Uterus (tissue), 3 donors: ENCODE measurements at regions not wholly inside any gene's neighbourhood (a gene's known extent, or its start where the extent isn't known, plus 50 kb on each side); places are given as distances from the start of the nearest gene placed in this dataset.

Experiments used
- DNase-seq, 2 donors: peaks; one replicate each; pipeline ENCODE4 v3.0.0-alpha.2; 2019 to 2020
- H3K27ac ChIP-seq, 2 donors: fragments of 200-600 bp; sonication (generic); 1 replicate in 1 of 2; 2 replicates in 1 of 2; pipeline ENCODE4 v1.5.1; 2016 to 2018
- H3K27me3 ChIP-seq, 2 donors: fragments of 200-600 bp; sonication (generic); one replicate each; pipeline ENCODE4 v1.5.1; 2018 to 2019; ENCODE audit warnings: control low read depth in 1 of 2
- H3K36me3 ChIP-seq, 2 donors: fragments of 200-600 bp; sonication (generic); one replicate each; pipeline ENCODE4 v1.5.1; 2019; ENCODE audit warnings: control low read depth in 1 of 2
- H3K4me1 ChIP-seq, 2 donors: fragments of 200-600 bp; sonication (generic); one replicate each; pipeline ENCODE4 v1.5.1; 2018 to 2019; ENCODE audit warnings: control low read depth in 1 of 2
- H3K4me3 ChIP-seq, 2 donors: fragments of 200-600 bp; sonication (generic); 1 replicate in 1 of 2; 2 replicates in 1 of 2; pipeline ENCODE4 v1.5.1; 2018 to 2019; ENCODE audit warnings: mild to moderate bottlenecking in 1 of 2
- H3K9me3 ChIP-seq, 2 donors: fragments of 200-600 bp; sonication (generic); one replicate each; pipeline ENCODE4 v1.5.1; 2019; ENCODE audit warnings: control low read depth in 1 of 2
- CTCF ChIP-seq, 4 experiments: fragments of 200-600 bp in 2 of 4; fragments of 450-650 bp in 2 of 4; sonication (generic) in 2 of 4; IDR thresholded peaks; one replicate each; pipeline ENCODE4 v1.5.1; 2016 to 2019; ENCODE audit warnings: antibody characterized with exemption in 4 of 4, mild to moderate bottlenecking in 2 of 4, moderate library complexity in 1 of 4
- POLR2A ChIP-seq, 2 donors: fragments of 450-650 bp; IDR thresholded peaks; one replicate each; pipeline ENCODE4 v1.6.1; 2016; ENCODE audit warnings: antibody characterized with exemption in 2 of 2, mild to moderate bottlenecking in 1 of 2, moderate library complexity in 1 of 2
- intact Hi-C: fragments of 100-400 bp; cut with DNase I; formaldehyde crosslinking; loops from one replicate; pipeline ENCODE4 v1.15.1; 2023; ENCODE audit warnings: low total_unique reads
- donor health status: DM: yes; HTN: yes; CAD: no.

GRCh38 chr2:236851187-236851586 is 234.5 kb upstream of the COPS8 start:
- Histone ChIP-seq H3K4me1 (no peaks in the 10 kb centered on the region), H3K36me3 (no peaks in the 10 kb centered on the region), H3K27me3 (no peaks in the 10 kb centered on the region), H3K27ac (no peak overlapping the region), H3K9me3 (no peaks in the 10 kb centered on the region), H3K4me3 (no peak overlapping the region)
- intact Hi-C loops: no loop called here
- no peak for DNase-seq
- no peak for TF ChIP-seq POLR2A (IDR thresholded peaks at IDR 0.05)
- no peak for TF ChIP-seq CTCF (IDR thresholded peaks at IDR 0.05)

- H3K4me1 ChIP-seq: no peaks in the 10 kb centered on the region
- H3K27me3 ChIP-seq: no peaks in the 10 kb centered on the region
- no peaks in the 10 kb centered on the region for H3K36me3 ChIP-seq
- DNase-seq: peak; percentile 20 to 24
- H3K27ac ChIP-seq: peak overlapping the region in 1 of 2 donors; percentile 17
- intact Hi-C loops: no loop called here
- H3K4me3 ChIP-seq: no peak overlapping the region
- no peak for TF ChIP-seq POLR2A (IDR thresholded peaks at IDR 0.05)
- no peak for TF ChIP-seq CTCF (IDR thresholded peaks at IDR 0.05)
- no peaks in the 10 kb centered on the region for H3K9me3 ChIP-seq
Measured at GRCh38 chr2:236852100-236852976, 233.4 kb upstream of the COPS8 start.

GRCh38 chr2:236852977-236853374 is 232.7 kb upstream of the COPS8 start:
- intact Hi-C loops: no loop called here

GRCh38 chr2:236853585-236854051 is 232.1 kb upstream of the COPS8 start:
- no peak for DNase-seq
- no peak overlapping the region for H3K4me3 ChIP-seq
- H3K9me3 ChIP-seq: no peaks in the 10 kb centered on the region
- H3K27me3 ChIP-seq: no peaks in the 10 kb centered on the region
- no peak overlapping the region for H3K27ac ChIP-seq
- intact Hi-C loops: no loop called here
- H3K4me1 ChIP-seq: no peaks in the 10 kb centered on the region
- H3K36me3 ChIP-seq: no peaks in the 10 kb centered on the region
- TF ChIP-seq POLR2A (IDR thresholded peaks at IDR 0.05): no peak
- TF ChIP-seq CTCF (IDR thresholded peaks at IDR 0.05): no peak

More at GRCh38 chr2:236852977-236853374, 232.7 kb upstream of the COPS8 start:
- no peaks in the 10 kb centered on the region for H3K36me3 ChIP-seq
- DNase-seq: no peak
- H3K27me3 ChIP-seq: no peaks in the 10 kb centered on the region
- no peaks in the 10 kb centered on the region for H3K4me1 ChIP-seq
- no peak for TF ChIP-seq CTCF (IDR thresholded peaks at IDR 0.05)
- TF ChIP-seq POLR2A (IDR thresholded peaks at IDR 0.05): no peak
- no peak overlapping the region for H3K4me3 ChIP-seq
- H3K27ac ChIP-seq: no peak overlapping the region
- H3K9me3 ChIP-seq: no peaks in the 10 kb centered on the region

- Histone ChIP-seq H3K36me3 (no peaks in the 10 kb centered on the region), H3K4me3 (no peak overlapping the region), H3K27me3 (no peaks in the 10 kb centered on the region), H3K4me1 (no peaks in the 10 kb centered on the region), H3K9me3 (no peaks in the 10 kb centered on the region), H3K27ac (no peak overlapping the region)
- DNase-seq: no peak
- intact Hi-C loops: no loop called here
- TF ChIP-seq POLR2A (IDR thresholded peaks at IDR 0.05) (no peak), CTCF (IDR thresholded peaks at IDR 0.05) (no peak)
Measured at GRCh38 chr2:236855176-236855865, 230.4 kb upstream of the COPS8 start.
